HEK293T (cell line): ENCODE measurements at regions not wholly inside any gene's neighbourhood (a gene's known extent, or its start where the extent isn't known, plus 50 kb on each side); places are given as distances from the start of the nearest gene placed in this dataset.

Experiments
- BHLHE40 ChIP-seq: fragments of 450-650 bp; IDR thresholded peaks from 2 replicates; pipeline ENCODE4 v1.6.1; 2016; ENCODE audit warnings: mild to moderate bottlenecking, moderate library complexity, borderline replicate concordance
- ELF4 ChIP-seq: fragments of 450-650 bp; IDR thresholded peaks from 2 replicates; pipeline ENCODE4 v1.6.1; 2017; ENCODE audit warnings: antibody characterized with exemption
- FOXA1 ChIP-seq: fragments of 450-650 bp; IDR thresholded peaks from 2 replicates; pipeline ENCODE4 v1.6.1; 2016; ENCODE audit warnings: mild to moderate bottlenecking
- FOXK2 ChIP-seq: fragments of 450-650 bp; IDR thresholded peaks from 2 replicates; pipeline ENCODE4 v1.6.1; 2016; ENCODE audit warnings: mild to moderate bottlenecking
- FOXM1 ChIP-seq: fragments of 450-650 bp; IDR thresholded peaks from 2 replicates; pipeline ENCODE4 v1.6.1; 2017; ENCODE audit warnings: mild to moderate bottlenecking, borderline replicate concordance
- HDGF ChIP-seq: fragments of 450-650 bp; IDR thresholded peaks from 2 replicates; pipeline ENCODE4 v1.6.1; 2017; ENCODE audit warnings: antibody characterized with exemption, borderline replicate concordance
- L3MBTL2 ChIP-seq: fragments of 450-650 bp; conservative IDR thresholded peaks from 2 replicates; pipeline ENCODE4 v1.6.1; 2016; ENCODE audit warnings: mild to moderate bottlenecking
- LEF1 ChIP-seq: fragments of 450-650 bp; IDR thresholded peaks from 2 replicates; pipeline ENCODE4 v1.6.1; 2017; ENCODE audit warnings: mild to moderate bottlenecking, borderline replicate concordance
- NFRKB ChIP-seq: fragments of 450-650 bp; IDR thresholded peaks from 2 replicates; pipeline ENCODE4 v1.6.1; 2016; ENCODE audit warnings: mild to moderate bottlenecking, moderate library complexity
- PKNOX1 ChIP-seq: fragments of 450-650 bp; IDR thresholded peaks from 2 replicates; pipeline ENCODE4 v1.6.1; 2016
- SP1 ChIP-seq: fragments of 450-650 bp; IDR thresholded peaks from 2 replicates; pipeline ENCODE4 v1.6.1; 2017
- SUZ12 ChIP-seq: fragments of 450-650 bp; IDR thresholded peaks from 2 replicates; pipeline ENCODE4 v1.6.1; 2016; ENCODE audit warnings: mild to moderate bottlenecking
- TARDBP ChIP-seq: fragments of 450-650 bp; IDR thresholded peaks from 2 replicates; pipeline ENCODE4 v1.6.1; 2016
- ZNF384 ChIP-seq: fragments of 450-650 bp; IDR thresholded peaks from 2 replicates; pipeline ENCODE4 v1.6.1; 2016

- TF ChIP-seq PKNOX1 (no peak), SUZ12 (no peak), L3MBTL2 (no peak), HDGF (no peak), FOXK2 (no peak), FOXM1 (no peak), ZNF384 (no peak), TARDBP (no peak), BHLHE40 (no peak), LEF1 (no peak), SP1 (no peak), FOXA1 (no peak), NFRKB (no peak), ELF4 (no peak)
These were observed 164.4 kb upstream of the ZRANB2 start for GRCh38 chr1:71245246-71245645.
